HG02943 (cell line): ENCODE measurements at regions not wholly inside any gene's neighbourhood (a gene's known extent, or its start where the extent isn't known, plus 50 kb on each side); places are given as distances from the start of the nearest gene placed in this dataset.
"Not testable (repeated sequence)": the region's sequence is repeated elsewhere in the genome, so short reads cannot be mapped to it uniquely, and the experiment has no call there.

Experiments used
- ATAC-seq: cut with Tn5 transposase; IDR thresholded peaks from one replicate; pipeline ENCODE4 v1.9.1; 2021; ENCODE audit warnings: mild to moderate bottlenecking, low read depth, moderate library complexity; ENCODE audit not compliant: unreplicated experiment

DNA sequence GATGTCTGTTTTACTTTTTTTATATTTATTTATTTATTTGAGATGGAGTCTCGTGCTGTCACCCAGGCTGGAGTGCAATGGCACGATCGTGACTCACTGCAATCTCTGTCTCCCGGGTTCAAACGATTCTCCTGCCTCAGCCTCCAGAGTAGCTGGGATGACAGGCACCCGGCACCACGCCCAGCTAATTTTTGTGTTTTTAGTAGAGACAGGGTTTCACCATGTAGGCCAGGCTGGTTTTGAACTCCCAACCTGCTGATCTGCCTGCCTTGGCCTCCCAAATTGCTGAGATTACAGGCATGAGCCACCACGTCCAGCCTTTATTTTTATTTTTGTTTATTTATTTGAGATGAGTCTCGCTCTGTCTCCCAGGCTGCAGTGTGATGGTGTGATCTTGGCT is 186.6 kb downstream of the SHOX start:
- ATAC-seq, result not testable (repeated sequence)

DNA sequence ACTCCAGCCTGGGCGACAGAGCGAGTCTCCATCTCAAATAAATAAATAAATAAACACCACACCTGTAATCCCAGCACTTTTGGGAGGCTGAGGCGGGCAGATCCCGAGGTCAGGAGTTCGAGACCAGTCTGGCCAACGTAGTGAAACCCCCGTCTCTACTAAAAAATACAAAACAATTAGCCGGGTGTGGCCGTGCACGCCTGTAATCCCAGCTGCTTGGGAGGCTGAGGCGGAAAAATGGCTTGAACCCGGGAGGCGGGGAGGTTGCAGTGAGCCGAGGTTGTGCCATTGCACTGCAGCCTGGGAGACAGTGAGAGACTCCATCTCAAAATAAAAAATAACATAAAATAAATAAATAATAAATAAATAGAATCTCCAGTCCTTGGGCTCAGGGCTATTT is 185.8 kb downstream of the SHOX start:
- no peak for ATAC-seq

- no peak for ATAC-seq
Measured at GRCh38 chrX:810186-810585, 179.6 kb downstream of the SHOX start.

- no peak for ATAC-seq
Measured at GRCh38 chrX:809081-809480, 178.5 kb downstream of the SHOX start.

DNA sequence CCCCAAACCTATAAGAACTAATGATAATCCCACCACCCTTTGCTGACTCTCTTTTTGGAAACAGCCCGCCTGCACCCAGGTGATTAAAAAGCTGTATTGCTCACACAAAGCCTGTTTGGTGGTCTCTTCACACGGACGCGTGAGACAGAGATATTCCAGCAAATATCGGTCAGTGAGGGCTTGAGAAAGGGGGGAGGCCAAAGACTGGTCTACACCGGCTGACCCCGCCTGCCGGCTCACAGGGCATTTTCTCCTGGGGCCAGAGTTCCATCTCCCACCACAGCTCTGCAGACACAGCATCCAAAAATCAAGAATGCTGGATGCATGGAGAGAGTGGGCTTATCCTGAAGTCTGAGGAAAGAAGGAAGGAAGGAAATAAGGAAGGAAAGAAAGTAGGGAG is 176.0 kb downstream of the SHOX start:
- ATAC-seq, result no peak

DNA sequence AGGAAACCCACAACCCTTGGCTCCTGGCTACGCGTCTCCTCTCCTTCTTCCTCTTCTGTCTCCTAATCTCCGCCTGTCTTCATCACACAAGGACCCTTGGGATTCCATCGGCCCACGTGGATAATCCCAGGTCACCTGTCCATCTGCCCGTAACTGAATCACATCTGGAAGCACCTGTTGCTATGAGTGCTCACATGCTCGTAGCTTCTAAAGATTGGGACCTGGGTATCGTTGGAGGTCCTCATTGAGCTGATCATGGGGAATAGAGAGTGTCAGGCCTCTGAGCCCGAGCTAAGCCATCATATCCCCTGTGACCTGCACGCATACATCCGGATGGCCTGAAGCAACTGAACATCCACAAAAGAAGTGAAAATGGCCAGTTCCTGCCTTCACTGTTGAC is 175.4 kb downstream of the SHOX start:
- ATAC-seq, result no peak

DNA sequence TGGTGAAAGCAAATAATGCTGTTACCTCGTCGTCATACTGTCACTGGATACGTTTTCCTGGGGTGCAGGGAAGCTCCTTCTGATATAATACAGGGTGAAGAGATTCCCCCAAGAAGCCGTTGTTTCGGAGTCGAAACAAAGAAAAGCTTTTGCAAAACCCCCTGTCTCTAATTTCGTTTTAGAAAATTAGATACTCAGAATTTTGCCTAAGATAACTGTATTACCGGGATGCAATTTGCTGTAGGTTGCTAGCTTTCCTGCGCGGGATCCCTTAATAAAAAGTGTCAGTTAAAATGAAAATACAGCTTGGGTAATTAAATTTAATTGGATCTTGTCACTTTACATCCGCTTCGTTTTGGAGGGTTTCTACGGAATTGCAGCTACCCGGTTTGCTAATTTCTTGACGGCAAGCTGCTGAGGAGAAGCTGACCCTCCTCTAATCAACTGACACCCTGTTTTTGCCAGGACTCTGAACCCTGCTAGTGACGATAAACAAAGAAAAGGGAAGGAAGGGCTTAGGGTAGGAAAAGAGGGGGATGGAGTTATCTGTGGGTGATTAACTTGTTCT is 174.6 kb downstream of the SHOX start:
- no peak for ATAC-seq

DNA sequence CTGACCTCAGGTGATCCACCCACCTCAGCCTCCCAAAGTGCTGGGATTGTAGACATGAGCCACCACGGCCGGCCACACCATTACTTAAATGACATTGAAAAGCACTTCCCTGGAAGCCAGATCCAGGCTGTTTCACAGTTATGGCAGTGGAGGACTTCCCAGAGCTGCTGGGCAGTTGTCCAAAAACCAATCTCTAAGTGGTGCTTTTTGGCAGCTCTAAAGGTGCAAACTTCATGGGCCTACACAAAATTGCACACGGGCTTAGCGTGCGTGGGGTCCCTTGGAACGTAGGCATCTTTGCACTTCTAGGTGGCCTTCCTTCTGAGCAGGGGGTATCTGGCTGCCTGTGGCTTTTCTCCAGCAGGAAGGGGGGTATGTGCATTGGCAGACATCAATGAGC is 172.3 kb downstream of the SHOX start:
- no peak for ATAC-seq

DNA sequence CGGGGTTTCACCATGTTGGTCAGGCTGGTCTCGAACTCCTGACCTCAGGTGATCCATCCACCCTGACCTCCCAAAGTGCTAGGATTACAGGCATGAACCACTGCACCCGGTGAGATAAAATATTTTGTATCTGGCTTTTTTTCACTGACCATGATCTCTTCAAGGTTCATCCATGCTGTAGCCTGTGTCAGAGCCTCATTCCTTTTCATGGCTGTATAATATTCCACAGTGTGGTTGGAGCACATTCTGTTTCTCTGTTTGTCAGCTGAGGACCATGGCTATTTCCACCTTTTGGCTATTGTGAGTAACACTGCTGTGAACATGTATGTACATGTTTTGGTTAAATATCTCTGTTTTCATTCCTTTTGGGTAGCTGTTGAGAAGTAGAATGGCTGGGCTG is 169.2 kb downstream of the SHOX start:
- no peak for ATAC-seq

DNA sequence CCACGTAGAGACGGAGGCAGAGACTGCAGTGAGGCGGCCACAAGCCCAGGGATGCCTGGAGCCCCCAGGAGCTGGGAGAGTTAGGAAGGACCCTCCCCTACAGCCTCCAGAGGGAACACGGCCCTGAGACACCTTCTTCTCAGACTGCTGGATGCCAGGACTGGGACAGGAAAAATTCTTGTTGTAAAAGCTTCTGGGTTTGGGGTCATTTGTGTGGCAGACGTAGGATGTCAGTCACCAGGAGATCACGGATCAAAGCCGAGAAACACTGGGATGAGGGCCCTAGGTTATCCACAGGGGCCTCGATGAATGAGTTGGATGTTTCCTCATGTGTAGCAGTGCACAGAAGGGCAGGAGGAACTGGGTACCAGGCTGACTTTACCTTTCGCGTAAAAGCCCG is 163.7 kb downstream of the SHOX start:
- no peak for ATAC-seq

DNA sequence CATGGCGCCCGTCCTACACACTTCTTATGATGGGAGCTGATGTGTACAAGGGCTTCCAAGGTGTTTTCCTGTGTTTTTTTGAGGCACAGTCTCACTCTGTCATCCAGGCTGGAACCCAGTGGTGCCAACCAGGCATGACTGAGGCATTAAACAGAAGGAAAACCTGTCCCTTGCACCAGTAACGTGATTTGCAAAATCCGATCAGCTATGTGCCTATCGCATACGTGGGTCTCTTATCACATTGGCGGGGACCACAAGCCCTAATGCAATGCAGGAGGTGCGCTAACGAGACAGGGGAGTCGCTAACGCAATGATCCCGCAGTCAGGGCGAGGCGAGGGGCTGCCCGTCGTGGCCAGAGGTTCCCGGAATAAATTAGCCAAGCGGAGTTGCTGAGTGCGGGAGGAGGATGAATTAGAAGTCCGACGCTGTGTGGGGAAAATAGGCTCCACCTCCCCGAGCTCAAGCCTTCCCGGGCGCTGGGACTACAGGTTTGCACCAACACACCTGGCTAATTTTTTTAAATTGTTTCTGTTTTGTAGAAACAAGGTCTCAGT is 162.7 kb downstream of the SHOX start:
- no peak for ATAC-seq

- ATAC-seq, result no peak
Measured at GRCh38 chrX:791479-792034, 161.0 kb downstream of the SHOX start.

DNA sequence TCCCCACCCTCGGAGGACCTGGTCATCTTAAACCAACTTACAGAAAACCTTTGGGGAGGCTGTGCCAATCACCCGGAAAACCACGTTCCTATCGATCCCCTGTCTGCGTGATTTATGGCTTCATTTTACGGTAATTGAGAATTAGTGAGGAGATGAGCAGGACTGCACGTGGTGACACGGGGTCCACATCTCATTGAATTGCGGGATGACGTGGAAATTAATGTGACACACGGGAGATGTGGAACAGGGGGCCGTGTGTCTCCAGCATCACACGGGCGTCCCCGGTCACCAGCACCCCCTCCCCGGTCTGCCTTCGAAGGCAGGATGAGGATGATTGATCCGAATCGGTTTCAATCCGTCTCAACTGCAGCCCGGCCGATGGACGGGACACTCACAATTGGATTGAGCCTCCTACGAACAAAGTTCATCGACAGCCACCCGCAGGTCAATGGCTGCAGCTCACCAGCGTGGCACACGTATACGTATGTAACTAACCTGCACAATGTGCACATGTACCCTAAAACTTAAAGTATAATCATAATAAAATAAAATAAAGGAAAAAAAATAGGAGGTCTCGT is 160.3 kb downstream of the SHOX start:
- ATAC-seq, result no peak

GRCh38 chrX:790041-790506 is 159.5 kb downstream of the SHOX start:
- ATAC-seq, result no peak

- ATAC-seq, result no peak
Measured at GRCh38 chrX:789096-789495, 158.5 kb downstream of the SHOX start.

- no peak for ATAC-seq
Measured at GRCh38 chrX:786441-786881, 155.9 kb downstream of the SHOX start.

DNA sequence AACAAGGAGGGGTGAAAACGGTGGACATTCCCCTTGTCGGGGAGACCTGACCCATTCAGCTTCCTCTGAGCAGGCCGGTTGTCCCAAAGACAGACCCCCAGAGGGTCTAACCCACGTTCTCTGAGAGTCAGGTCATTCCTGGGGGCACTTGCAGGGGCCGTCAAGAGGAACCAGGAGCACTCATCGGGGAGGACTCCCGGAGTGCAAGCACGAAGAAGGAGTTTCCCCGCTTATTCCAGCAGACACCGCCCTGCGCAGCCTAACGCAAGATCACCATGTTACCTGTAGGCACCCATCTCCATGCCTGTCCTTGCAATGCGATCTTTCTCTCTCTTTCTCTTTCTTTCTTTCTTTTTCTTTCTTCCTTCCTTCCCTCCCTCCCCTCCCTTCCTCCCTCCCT is 154.2 kb downstream of the SHOX start:
- no peak for ATAC-seq

DNA sequence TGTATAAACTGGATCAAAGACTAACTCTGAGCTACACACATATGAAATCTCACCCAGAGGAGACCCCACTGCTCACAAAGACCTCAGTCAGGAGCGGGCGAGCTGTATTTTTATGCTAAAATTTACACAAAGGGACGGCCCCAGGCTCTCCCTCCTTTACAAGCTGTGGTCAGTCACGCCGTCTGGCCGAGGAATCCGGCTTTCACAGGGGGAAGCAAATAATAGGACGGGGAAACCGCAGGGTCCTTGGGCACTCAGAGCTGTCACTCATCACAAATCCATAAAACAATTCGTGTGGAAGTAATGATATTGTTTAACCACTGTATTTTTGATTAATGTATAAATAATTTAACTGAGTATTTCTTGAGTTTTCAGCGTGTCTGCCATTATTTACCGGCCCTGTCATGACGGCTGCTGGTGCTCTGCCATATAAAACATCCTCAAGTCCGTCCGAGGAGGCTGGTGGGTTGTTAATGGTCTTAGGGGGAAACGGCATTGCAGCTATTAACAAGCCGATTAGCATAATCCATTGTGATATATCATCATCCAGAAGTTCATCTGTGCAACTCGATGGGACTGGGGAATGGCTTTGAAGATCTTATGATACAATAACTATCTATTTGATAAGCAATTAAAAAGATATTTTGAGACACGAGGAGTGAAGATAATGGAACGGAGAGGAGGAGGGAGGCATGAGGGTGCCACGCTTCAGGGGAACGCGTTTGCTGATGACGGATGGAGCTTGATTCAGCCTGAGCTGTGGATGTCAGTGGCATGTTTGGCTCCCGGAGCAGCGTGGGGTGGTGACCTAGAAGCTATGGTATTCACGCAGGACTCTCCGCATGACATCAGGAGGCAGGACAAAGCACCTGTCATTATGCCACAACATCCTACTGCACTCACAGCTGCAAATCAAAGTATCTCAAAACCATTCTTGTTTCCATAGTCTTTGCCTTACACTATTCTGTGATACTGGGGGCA is 150.9 kb downstream of the SHOX start:
- no peak for ATAC-seq

DNA sequence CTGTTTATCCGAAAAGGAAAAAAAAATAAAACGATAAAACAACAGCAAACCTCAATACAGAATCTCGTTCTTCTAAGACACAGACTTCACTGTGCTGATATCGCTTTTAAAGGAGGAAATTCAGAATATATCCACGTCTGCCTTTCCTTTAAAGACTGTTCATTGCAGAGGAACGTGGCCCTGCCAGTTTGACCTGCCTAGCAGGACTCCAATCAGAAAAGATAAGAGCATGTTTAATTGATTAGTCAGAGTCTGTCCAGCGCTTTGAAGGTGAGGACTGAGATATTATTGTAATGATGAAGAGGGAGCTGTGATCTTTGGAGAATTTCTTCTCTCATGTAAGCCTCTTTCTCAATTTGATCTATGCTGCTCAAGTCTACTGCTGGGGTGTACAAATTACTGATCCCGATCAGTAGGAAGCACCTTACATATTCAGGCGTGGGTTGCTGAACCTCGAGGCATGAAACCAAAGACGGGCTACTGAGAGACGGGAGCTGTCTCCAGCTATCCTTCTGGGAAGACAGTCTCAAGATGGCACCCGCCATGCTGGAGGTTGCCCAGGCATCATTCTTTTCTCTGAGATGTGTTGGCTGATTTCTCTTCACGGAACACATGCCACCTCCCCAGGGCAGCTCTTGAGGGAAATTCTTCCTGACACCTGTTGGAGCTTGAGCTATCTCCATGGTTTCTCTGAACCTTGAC is 146.1 kb downstream of the SHOX start:
- no peak for ATAC-seq

DNA sequence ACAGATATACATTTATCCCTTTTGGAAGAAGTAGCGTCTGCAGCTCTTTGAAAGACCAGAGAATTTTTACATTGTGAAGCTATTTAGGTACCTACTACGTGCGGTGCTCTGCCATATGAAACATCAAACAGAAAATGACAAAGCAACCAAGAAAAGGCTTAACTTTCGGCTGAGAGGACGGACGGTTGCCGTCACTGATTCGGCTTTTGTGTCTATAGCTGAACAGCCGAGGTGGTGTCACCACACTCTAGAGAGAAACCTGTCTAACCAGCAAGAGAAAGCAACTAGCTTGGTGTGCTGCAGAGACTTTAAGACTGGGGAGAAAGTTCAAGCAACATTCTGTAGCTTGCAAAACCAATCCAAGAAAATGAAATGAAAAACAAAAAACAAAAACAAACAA is 145.5 kb downstream of the SHOX start:
- ATAC-seq, result no peak
